ENCODE measurements at regions not wholly inside any gene's neighbourhood (a gene's known extent, or its start where the extent isn't known, plus 50 kb on each side); places are given as distances from the start of the nearest gene placed in this dataset.

DNA sequence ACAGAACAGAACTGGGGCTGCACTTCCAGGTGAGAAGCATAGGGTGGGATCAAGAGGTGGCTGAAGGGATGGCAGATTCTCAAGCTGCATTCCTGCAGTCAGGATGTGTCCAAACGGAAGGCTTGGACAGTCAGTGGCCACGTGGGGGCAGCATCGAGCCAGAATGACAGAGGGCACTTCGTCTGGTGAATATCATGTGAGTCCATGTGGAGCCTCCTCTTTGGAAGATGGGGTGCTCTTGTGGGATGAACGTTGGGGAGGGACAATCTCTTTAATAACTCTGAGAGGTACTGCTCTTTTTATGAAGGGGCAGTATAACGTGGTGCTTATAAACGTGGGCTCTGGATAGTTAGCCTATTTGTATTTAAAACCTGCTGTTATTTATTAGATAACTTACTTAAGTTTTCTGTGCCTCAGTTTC, 154.9 kb upstream of the NAV2 start:
- DNase-seq = peak; percentile 82

GRCh38 chr11:19557185-19557584, 155.5 kb upstream of the NAV2 start:
- no peak for DNase-seq

GRCh38 chr11:19555266-19555665, 157.4 kb upstream of the NAV2 start:
- DNase-seq = no peak

DNA sequence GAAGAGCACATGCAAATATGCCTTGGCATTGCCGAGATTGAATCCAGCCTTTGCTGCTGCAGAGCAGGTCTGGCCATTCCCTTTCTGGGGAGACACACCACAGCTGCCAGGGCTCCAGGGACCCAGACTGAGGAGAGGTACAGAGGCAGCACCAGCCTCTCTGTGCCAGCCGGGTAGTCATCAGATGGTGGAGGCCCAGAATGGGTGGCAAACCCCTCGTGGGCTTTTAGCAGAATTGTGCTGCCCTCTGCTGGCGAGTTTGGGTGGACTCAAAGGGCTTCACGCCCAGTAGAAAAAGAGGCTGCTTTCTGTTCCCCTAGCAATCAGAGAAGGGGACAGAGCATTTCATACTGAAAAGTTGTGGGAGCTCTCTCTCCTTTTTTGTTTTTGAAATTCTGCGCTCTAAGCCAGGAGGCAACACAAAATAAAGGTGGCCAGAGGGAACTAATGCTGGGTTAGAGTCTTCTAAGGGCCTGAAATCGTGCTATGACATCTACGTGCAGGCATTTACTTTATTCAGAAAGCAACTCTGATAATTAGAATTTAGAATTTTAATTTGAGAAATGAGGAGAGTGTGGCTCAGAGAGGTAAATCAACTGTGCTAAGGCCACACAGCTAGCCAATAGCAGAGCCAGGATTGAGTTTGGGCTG, 158.8 kb upstream of the NAV2 start:
- DNase-seq = peak; percentile 86

DNA sequence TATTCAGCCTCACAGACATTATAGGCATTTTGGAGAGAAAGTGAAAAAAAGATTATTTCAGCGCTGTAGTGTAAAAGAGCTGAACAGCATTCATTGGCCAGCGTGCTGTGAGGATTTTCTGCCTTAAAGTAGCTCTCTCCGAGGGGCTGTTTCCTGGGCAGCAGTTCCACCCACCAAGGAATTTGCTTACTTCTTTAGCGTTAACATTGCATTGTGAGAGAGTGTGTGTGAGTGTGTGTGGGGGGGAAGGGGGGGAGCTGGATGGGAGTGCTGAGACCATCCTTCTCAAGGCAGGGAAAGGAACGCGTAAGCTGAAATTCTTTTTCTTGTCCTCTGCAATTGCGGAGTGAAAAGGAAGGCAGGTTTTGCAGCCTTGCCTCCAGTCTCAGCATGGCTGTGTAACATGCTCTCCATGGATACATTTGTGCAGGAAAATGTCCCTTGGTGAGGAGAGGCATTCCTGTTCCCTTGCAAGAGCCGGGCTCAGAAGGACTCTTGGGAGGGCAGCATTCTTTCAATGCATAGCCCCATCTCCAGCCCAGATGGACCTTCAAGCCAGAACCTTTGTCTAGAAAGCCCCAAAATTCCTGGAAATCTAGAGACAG, 159.9 kb upstream of the NAV2 start:
- no peak for DNase-seq

- no peak for DNase-seq
Observed at GRCh38 chr11:19552161-19552560, 160.5 kb upstream of the NAV2 start.

GRCh38 chr11:19551457-19551856, 161.2 kb upstream of the NAV2 start:
- no peak for DNase-seq

- DNase-seq = no peak
Observed at GRCh38 chr11:19547044-19547443, 165.6 kb upstream of the NAV2 start.

GRCh38 chr11:19546325-19546724, 166.3 kb upstream of the NAV2 start:
- DNase-seq = no peak

- DNase-seq = no peak
Observed at GRCh38 chr11:19541521-19542049, 171.1 kb upstream of the NAV2 start.

GRCh38 chr11:19539861-19540260, 172.8 kb upstream of the NAV2 start:
- DNase-seq = no peak

- DNase-seq = no peak
Observed at GRCh38 chr11:19537803-19538453, 174.7 kb upstream of the NAV2 start.

GRCh38 chr11:19536131-19536530, 176.5 kb upstream of the NAV2 start:
- DNase-seq = no peak

DNA sequence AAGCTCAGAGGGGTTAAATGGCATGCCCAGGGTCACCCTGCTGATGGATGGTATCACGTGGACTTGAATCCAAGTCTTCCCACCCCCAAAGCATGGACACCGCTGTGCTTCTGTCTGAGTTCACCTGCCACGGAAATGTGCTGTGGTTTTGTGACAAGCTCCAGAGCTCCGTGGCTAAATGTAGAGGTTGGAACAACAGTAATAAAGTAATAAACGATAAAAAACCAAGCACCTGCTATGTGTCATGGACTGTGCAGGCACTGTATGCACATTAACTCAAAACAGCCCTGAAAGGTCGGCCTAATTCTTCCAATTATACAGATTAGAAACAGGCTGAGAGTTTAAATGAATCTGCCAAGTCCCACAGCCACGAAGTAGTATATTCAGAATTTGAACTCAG, 182.1 kb upstream of the NAV2 start:
- no peak for DNase-seq

GRCh38 chr11:19526119-19526518, 186.5 kb upstream of the NAV2 start:
- no peak for DNase-seq

- no peak for DNase-seq
Observed at GRCh38 chr11:19525714-19526113, 186.9 kb upstream of the NAV2 start.

GRCh38 chr11:19525276-19525675, 187.4 kb upstream of the NAV2 start:
- DNase-seq = no peak

GRCh38 chr11:19524171-19524671, 188.4 kb upstream of the NAV2 start:
- no peak for DNase-seq

DNA sequence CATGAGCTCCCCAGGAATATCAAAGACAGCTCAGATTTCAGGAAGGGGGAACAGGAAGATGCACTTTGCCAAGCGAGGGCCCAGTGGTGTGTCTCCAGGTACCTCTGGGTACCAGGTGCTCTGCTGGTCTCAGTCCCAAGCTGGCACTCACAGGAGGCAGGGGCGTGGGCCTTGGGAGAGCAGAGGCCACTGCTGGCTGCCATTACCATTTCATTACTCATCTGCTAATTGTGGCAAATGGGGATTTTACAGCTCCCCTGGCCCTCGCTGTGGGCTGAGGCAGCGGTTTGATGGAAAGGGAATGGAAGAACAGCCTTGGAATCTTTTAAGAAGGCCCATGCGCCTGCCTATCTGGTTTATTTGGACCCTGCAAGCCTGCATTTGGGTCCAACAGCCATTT, 192.0 kb upstream of the NAV2 start:
- no peak for DNase-seq

- DNase-seq = no peak
Observed at GRCh38 chr11:19519912-19520641, 192.6 kb upstream of the NAV2 start.

DNA sequence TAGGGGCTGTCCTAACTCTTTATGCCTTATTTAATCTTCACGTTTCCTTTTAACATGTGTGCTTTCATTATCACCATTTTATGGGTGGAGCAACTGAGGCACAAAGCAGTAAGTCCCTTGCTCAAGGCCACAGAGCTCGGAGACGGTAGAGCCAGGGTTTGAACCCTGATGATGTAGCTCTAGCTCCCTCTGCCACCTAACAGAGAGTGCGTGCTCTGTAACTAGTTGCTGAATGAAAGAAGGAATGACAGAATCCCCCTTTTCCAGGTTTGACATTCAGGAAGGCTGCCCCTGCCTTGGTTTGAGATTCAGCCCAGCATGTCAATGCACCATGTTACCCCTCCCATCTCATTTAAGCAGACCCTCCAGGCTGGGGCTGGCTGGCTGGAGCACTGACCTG, 193.3 kb upstream of the NAV2 start:
- no peak for DNase-seq

DNA sequence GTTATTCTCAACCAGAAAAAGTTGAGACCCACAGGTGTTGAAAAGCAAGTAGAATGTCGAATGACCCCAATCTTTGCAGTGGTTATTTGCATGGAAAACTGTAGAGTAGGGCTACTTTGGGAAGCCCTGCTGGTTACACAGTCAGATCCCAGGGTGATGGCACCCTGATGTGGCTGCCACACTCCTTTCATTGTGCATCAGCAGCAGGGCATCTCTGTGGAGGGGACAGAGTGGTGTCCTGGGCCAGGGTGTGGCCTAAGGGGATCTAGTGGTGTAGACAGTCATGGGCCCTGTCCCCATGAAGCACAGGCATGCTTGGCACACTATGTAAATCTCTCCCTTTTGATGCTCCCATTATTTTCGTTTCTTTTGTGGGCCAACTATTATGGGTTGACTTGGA, 199.4 kb upstream of the NAV2 start:
- DNase-seq = no peak

- no peak for DNase-seq
Observed at GRCh38 chr11:19512618-19513017, 200.0 kb upstream of the NAV2 start.

All from hematopoietic multipotent progenitor cell treated with erythropoietin and hydrocortisone succinate and interleukin-3 and kit ligand, for 4 days (in vitro differentiated cells).